Spleen (tissue), 7 donors: ENCODE measurements at regions not wholly inside any gene's neighbourhood (a gene's known extent, or its start where the extent isn't known, plus 50 kb on each side); places are given as distances from the start of the nearest gene placed in this dataset.

Experiments
- POLR2A ChIP-seq, 3 donors: fragments of 450-650 bp; IDR thresholded peaks; one replicate each; pipeline ENCODE4 v1.5.1; 2017; ENCODE audit warnings: antibody characterized with exemption in 3 of 3, mild to moderate bottlenecking in 1 of 3
- TF ChIP-seq, protein P1 (sequence below), 11 experiments: fragments of 200-600 bp in 7 of 11; fragments of 450-650 bp in 4 of 11; sonication (generic) in 4 of 11; IDR thresholded peaks in 8 of 11; conservative IDR thresholded peaks in 3 of 11; 1 replicate in 7 of 11; 2 replicates in 4 of 11; pipeline versions ENCODE4 v1.4.0 to v1.8.0; 2016 to 2021; ENCODE audit warnings: antibody characterized with exemption in 11 of 11, inconsistent platforms in 4 of 11, mild to moderate bottlenecking in 1 of 11
- donor health status: DM: no; HTN: no; CAD: no; lungs with moderate emphysema.
- donor health status: DM: no; HTN: no; CAD: no.
- donor health status: DM: no; HTN: no; CAD: no.

GRCh38 chr21:28674763-28675162 lies 317.9 kb downstream of the LTN1 start:
- TF ChIP-seq, protein P1, sequence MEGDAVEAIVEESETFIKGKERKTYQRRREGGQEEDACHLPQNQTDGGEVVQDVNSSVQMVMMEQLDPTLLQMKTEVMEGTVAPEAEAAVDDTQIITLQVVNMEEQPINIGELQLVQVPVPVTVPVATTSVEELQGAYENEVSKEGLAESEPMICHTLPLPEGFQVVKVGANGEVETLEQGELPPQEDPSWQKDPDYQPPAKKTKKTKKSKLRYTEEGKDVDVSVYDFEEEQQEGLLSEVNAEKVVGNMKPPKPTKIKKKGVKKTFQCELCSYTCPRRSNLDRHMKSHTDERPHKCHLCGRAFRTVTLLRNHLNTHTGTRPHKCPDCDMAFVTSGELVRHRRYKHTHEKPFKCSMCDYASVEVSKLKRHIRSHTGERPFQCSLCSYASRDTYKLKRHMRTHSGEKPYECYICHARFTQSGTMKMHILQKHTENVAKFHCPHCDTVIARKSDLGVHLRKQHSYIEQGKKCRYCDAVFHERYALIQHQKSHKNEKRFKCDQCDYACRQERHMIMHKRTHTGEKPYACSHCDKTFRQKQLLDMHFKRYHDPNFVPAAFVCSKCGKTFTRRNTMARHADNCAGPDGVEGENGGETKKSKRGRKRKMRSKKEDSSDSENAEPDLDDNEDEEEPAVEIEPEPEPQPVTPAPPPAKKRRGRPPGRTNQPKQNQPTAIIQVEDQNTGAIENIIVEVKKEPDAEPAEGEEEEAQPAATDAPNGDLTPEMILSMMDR (IDR thresholded peaks at IDR 0.05 in 8 of 11, conservative IDR thresholded peaks at IDR 0.05 in 3 of 11) = no peak
- no peak for TF ChIP-seq POLR2A (IDR thresholded peaks at IDR 0.05)
